ENCODE measurements at regions not wholly inside any gene's neighbourhood (a gene's known extent, or its start where the extent isn't known, plus 50 kb on each side); places are given as distances from the start of the nearest gene placed in this dataset.

DNA sequence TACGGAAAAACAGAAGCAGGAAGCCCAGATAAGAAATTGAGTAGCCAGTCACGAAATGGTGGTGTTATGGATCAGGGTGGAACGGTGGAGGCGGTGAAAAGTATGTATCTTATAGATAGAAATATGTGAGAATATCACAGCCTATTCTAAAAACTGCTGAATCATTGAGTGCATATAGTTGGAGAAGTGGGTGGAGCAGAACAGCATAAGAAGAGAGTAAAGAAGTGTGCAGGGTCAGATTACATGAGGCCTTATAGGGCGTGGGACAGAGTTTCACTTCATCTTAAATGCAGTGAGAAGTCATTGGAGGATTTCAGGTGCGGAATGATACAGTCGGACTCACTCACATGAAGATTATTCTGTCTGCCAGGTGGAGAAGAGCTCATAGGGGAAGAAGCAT, 293.1 kb downstream of the TRIML1 start:
- TF ChIP-seq, protein P1, sequence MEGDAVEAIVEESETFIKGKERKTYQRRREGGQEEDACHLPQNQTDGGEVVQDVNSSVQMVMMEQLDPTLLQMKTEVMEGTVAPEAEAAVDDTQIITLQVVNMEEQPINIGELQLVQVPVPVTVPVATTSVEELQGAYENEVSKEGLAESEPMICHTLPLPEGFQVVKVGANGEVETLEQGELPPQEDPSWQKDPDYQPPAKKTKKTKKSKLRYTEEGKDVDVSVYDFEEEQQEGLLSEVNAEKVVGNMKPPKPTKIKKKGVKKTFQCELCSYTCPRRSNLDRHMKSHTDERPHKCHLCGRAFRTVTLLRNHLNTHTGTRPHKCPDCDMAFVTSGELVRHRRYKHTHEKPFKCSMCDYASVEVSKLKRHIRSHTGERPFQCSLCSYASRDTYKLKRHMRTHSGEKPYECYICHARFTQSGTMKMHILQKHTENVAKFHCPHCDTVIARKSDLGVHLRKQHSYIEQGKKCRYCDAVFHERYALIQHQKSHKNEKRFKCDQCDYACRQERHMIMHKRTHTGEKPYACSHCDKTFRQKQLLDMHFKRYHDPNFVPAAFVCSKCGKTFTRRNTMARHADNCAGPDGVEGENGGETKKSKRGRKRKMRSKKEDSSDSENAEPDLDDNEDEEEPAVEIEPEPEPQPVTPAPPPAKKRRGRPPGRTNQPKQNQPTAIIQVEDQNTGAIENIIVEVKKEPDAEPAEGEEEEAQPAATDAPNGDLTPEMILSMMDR (IDR thresholded peaks at IDR 0.05): no peak
- TF ChIP-seq POLR2A (IDR thresholded peaks at IDR 0.05) (no peak), POLR2AphosphoS5 (IDR thresholded peaks at IDR 0.05; ENCODE audit: insufficient read depth in 1 of 2, low read depth in 1 of 2) (no peak)
